ENCODE measurements at regions not wholly inside any gene's neighbourhood (a gene's known extent, or its start where the extent isn't known, plus 50 kb on each side); places are given as distances from the start of the nearest gene placed in this dataset.

DNA sequence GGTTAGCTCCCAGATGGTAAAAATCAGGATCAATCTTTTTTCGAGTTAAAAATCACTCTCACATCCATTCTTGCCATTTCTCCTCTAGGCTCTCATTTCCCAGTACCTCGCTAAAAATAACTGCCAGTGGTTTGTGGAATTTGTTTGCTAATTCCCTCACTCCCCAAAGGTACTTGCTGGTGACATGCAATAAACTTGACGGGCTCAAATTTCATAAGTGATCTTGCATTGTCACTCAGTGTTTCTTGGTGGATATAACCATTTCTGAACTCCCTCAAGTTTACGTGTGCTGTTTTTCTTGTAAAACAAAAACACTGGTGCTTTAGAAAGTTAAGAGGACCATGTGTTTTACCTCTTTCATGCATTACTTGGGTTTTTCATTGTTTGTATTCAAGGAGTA, 399.2 kb upstream of the MKI67 start:
- H3K4me3 ChIP-seq (ENCODE audit: low read depth, low read length) = no peak overlapping the region
- TF ChIP-seq, protein P1, sequence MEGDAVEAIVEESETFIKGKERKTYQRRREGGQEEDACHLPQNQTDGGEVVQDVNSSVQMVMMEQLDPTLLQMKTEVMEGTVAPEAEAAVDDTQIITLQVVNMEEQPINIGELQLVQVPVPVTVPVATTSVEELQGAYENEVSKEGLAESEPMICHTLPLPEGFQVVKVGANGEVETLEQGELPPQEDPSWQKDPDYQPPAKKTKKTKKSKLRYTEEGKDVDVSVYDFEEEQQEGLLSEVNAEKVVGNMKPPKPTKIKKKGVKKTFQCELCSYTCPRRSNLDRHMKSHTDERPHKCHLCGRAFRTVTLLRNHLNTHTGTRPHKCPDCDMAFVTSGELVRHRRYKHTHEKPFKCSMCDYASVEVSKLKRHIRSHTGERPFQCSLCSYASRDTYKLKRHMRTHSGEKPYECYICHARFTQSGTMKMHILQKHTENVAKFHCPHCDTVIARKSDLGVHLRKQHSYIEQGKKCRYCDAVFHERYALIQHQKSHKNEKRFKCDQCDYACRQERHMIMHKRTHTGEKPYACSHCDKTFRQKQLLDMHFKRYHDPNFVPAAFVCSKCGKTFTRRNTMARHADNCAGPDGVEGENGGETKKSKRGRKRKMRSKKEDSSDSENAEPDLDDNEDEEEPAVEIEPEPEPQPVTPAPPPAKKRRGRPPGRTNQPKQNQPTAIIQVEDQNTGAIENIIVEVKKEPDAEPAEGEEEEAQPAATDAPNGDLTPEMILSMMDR (IDR thresholded peaks at IDR 0.05; ENCODE audit: insufficient read depth, low read length) = no peak
- DNase-seq (ENCODE audit: low read depth) = no peak

DNA sequence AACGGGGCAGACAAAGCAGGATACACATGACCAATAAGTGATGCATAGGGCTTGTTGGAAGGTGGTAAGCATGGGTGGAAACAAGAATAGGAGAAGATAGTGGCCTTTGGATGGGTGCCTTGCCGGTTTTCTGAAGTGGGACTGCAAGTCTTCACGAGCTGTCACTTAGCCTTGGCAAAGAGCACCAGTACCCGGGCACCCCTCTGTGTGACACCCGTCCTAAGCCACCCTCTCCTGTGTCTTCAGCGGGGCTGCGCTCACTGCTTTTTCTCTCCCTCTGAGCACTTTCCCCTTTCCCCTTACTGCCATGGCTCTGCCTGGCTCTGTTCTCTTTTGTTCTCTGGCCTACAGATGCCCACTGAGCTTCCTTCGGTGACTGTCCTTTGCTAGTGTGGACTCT, 399.7 kb upstream of the MKI67 start:
- no peak for DNase-seq (ENCODE audit: low read depth)
- TF ChIP-seq, protein P1 (IDR thresholded peaks at IDR 0.05; ENCODE audit: insufficient read depth, low read length) = no peak
- no peak overlapping the region for H3K4me3 ChIP-seq (ENCODE audit: low read depth, low read length)

GRCh38 chr10:128526791-128527375, 400.7 kb upstream of the MKI67 start:
- DNase-seq (ENCODE audit: low read depth) = no peak
- no peak overlapping the region for H3K4me3 ChIP-seq (ENCODE audit: low read depth, low read length)
- TF ChIP-seq, protein P1 (IDR thresholded peaks at IDR 0.05; ENCODE audit: insufficient read depth, low read length) = no peak

- TF ChIP-seq, protein P1 (IDR thresholded peaks at IDR 0.05; ENCODE audit: insufficient read depth, low read length) = no peak
- H3K4me3 ChIP-seq (ENCODE audit: low read depth, low read length) = no peak overlapping the region
- DNase-seq (ENCODE audit: low read depth) = no peak
These were observed 401.5 kb upstream of the MKI67 start for GRCh38 chr10:128527711-128528110.

- no peak for DNase-seq (ENCODE audit: low read depth)
- TF ChIP-seq, protein P1 (IDR thresholded peaks at IDR 0.05; ENCODE audit: insufficient read depth, low read length) = no peak
- no peak overlapping the region for H3K4me3 ChIP-seq (ENCODE audit: low read depth, low read length)
These were observed 401.9 kb upstream of the MKI67 start for GRCh38 chr10:128528167-128528566.

DNA sequence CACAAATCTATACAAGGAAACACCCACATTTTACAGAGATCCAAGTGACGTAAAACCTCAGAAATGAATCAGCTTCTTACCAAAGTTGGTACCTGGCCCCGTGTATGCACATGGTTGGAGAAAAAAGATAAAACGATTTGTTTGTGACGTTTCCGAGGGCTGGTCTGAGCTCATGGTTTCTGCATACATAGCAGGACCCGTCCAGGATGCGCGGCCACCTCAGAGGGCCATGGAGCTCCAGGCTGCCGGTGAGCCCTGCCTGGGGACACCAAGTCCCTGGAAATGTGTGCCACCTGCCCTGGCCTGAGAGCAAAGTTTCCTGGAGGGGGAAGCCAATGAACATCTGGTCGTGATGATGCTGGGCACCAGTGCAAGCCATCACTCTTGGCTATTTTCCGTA, 402.6 kb upstream of the MKI67 start:
- H3K4me3 ChIP-seq (ENCODE audit: low read depth, low read length) = no peak overlapping the region
- TF ChIP-seq, protein P1 (IDR thresholded peaks at IDR 0.05; ENCODE audit: insufficient read depth, low read length) = no peak
- DNase-seq (ENCODE audit: low read depth) = no peak

DNA sequence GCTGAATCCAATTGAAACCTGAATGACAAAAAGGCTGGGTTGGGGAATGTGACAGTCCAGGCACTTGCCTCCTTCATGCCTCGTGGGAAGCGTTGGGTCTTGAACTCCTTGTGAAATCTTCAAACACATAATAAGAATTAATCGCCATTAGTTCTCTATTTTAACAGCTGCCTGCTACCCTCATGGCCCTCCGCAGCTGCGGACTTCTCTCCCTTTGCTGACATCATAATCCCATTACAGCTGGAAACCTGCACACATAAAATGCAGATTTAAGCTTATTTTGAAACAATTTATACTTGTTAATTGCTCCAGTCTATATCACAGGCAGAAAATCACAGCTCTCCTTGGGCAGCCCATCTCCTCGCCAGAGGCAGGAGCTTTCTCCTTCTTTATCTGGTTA, 403.0 kb upstream of the MKI67 start:
- DNase-seq (ENCODE audit: low read depth) = no peak
- TF ChIP-seq, protein P1 (IDR thresholded peaks at IDR 0.05; ENCODE audit: insufficient read depth, low read length) = no peak
- H3K4me3 ChIP-seq (ENCODE audit: low read depth, low read length) = no peak overlapping the region

Measured in fibroblast of the aortic adventitia (primary cell).